ENCODE measurements at regions not wholly inside any gene's neighbourhood (a gene's known extent, or its start where the extent isn't known, plus 50 kb on each side); places are given as distances from the start of the nearest gene placed in this dataset.

DNA sequence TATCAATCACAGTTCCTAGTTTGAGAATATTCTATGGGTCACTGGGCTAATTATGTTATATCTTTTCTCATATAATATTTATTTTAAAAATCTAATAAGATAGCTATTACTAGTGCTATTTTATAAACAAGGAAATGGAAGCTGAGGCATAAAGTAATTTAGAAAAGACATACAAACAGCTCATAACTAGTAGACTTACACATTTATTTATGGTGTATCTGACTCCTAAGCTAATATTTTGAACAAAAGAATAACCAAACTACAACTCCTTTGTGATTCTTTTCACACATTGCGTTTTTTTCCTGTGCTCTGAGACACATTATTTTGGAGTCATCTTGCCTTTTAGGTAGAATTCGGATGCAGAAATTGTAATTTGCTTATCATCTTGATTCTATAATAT lies 742.0 kb upstream of the LRRTM4 start:
- no peak for FAIRE-seq
- no peak for DNase-seq (ENCODE audit: low spot score)

DNA sequence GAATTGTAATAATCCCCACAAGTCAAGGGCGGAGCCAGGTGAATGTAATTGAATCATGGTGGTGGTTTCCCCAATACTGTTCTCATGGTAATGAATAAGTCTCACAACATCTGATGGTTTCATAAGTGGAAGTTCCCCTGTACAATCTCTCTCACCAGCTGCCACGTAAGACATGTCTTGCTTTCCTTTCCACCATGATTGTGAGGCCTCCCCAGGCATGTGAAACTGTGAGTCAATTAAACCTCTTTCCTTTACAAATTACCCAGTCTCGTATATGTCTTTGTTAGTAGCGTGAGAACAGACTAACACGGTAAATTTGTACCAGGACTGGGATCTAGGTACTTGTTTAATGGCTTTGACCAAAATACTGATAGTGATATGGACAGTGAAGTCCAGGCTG lies 744.3 kb upstream of the REG3G start:
- FAIRE-seq, result no peak

DNA sequence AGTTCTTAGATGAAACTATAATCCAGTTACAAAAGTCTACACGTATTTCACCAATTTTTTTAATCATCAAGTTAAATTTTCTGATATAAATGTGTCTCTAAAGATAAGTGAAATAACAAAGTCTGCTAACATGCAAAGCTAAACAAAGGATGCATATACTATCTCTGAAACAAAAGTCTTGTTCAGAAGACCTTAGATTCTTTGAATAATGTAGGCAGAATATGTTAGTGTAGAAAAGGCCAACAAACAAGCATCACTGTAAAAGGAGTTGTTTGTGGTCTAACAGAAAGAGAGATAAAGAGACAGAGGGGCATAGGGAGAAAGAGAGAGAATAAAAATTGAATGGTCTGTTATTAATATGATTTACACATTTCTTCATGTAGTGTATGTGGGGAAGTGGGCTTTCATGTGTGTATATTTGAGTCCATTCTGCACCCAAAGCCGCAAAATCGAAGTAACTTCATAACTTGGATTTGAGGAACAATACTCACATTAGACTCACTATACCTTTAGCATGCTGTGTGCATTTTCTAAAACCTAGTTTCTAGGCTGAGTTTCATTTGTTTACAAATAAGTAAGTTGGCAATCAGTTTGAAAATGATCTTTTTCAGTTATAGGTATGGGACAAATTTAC lies 734.8 kb upstream of the REG3G start:
- no peak for FAIRE-seq
- no peak for DNase-seq (ENCODE audit: low spot score)

More for the DNA sequence above, 744.3 kb upstream of the REG3G start:
- no peak for DNase-seq (ENCODE audit: low spot score)

DNA sequence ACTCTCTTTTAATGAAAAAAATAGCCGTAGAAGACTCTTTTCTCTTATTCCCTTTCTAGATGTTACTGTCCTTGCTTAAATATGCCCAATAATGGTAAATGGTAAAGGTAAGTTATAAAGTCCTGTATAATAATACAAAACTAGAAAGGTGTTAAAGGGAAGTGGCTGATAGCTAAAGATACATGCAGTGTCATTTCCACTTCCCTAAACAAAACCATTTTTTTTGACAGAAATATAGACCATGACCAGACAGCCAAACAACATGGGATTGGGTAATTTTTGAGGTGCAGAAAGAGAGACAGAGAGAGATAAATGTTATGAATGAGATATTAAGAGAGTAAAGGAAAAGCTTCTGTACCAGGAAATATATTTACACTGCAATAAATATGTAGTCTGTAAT lies 731.7 kb upstream of the REG3G start:
- no peak for FAIRE-seq
- DNase-seq (ENCODE audit: low spot score), result no peak

DNA sequence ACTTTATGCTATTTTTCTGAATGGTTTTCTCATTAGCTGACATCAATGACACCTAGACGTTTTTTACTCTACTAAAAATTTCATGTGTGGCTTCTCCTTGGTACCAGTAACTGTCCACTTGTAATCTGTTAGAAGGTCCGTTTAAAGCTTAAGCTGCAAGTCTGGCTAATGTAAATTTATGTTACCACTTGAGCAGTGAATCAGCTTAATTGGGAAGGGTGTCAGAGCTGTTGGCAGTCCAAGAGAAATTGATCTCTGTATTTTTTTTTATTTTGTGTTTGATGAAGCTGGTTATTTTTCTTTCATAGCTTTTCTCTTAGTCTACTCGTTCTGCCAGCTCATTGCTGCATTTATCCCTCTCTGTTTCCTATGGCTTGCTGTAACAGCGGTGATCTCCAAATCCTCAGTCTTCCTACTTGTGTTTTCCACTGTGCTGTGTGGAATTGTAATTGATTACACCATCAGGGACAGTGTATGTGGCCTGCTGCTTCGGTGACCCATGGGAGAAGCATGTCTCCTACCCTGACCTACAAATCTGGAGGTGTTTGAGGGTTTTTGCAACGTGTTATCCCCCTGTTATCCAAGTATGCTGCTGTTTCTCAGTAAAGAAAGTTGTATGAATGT lies 724.2 kb upstream of the REG3G start:
- no peak for FAIRE-seq
- DNase-seq (ENCODE audit: low spot score), result no peak

DNA sequence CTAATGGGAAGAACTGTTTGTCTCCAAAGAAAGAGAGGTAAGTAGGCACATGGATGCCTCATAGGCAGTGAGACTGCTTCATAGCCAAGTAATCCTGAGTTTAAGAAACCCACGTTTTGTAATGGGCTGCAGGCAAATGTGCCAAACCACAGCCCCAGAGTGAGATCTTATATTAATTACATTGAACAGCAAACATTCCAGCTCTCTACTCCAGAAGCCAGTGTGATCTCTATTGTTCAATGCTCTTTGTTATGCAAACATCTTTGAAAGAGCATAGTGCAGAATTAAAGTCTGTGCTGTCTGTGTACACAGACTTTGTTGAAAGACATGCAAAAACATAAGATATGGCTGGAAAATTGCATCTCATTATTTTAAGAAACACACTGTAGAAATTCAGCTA lies 720.8 kb upstream of the REG3G start:
- DNase-seq (ENCODE audit: low spot score), result no peak
- FAIRE-seq, result no peak

DNA sequence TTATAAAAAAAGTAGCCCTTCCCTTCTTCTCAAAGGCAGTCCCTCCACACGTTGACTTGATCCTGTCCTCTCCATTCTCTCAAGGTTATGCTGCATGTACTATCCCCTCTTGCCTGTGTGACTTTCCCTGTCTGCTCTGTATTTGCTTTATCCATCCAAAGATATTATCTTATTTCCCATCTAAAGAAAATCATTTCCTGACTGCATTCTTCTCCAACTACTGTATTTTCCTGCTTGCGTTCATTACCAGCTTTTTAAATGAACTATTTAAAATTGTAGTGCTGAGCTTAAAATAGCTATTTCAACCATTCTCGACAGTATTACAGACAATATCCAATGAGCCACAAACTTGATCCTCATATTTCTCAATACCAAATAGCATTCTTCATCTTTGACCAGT lies 716.0 kb upstream of the REG3G start:
- DNase-seq (ENCODE audit: low spot score) (no peak), FAIRE-seq (no peak)

DNA sequence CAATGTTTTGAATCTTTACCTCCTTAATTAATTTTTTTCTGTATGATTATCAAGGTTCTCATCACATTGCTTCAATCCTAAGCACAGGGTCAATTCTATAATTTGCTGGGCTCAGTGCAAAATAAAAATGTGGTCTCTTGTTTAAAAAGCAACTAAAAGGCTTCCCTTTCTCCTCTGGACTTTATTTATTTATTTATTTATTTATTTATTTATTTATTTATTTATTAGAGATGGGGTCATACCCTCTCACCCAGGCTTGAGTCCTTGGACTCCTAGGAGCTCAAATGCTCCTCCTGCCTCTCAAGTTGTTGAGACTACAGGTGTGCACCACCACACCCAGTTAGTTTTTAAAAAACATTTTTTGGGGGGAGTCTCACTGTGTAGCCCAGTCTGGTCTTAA lies 710.1 kb upstream of the REG3G start:
- FAIRE-seq (no peak), DNase-seq (ENCODE audit: low spot score) (no peak)

DNA sequence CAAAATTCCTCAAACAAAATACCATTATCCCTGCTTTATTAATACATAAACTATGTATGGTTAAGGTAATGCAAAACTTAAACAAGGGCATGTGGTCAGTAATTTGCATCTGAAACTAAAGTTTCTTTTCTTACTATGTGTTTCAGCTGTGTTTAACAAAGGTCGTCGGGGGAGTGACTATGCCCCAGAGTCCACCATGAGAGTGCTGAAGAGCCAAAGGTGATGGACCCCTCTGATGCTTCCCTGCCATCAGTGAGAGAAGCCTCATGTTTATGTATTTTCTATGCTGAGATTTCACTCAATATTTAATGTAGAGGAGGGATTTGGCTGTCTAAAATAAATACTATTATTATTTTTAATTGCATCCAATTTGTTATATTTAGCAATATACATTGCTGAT lies 707.2 kb upstream of the REG3G start:
- FAIRE-seq, result no peak
- no peak for DNase-seq (ENCODE audit: low spot score)

DNA sequence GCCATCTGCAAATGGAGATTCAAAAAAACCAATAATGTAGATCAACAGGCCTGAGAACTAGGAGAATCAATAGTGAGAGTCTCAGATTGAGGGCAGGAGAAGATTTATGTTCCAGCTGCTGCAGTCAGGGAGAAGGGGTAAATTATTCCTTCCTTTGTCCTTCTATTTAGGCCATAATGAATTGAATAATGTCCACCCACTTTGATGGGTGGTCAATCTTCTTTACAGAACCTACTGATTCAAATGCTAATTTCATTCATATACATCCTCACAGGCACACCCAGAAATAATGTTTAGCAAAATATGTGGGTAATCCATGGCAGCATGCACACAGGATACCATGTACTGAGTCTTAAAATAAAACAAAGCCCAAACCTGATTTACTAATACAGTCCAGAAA lies 695.3 kb upstream of the REG3G start:
- DNase-seq (ENCODE audit: low spot score), result no peak

DNA sequence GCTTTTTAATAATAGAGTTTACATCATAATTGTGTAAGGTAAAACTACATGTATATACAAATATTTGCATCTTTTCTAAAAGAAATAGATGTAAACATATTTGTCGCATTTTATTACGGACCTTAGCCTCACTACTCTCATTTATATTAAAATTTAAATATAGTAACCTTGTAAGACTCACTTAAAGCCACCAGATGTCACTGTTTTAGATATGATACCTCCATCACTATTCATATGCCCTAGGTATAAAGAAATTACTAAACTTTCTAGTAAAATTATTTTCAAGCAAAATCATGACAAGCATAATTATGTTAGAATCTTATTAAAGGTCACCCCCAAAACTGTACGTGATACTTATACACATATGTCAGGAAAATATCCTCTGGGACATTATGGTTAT lies 674.3 kb upstream of the REG3G start:
- peak; percentile 60 for FAIRE-seq
- DNase-seq (ENCODE audit: low spot score), result peak; percentile 18

More for the DNA sequence above, 695.3 kb upstream of the REG3G start:
- FAIRE-seq, result no peak

DNA sequence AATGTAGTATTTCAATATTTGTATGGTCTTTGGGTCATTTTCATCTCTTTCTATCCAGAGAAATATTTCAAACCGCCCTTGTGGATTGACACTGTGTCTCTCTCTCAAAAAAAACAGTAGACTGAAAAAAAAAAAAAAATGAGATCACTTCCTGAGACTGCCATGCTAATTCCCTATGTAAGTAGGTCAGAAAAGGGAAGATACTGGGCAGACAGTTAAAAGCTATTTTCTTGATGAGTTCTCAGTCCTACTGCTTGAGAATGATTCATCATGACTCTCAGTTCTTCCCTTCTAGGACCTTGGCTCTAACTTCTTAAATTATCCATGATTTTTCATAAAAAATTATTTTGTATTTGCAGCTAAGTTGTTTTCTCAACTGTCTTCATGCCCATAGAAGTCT lies 672.3 kb upstream of the REG3G start:
- FAIRE-seq (no peak), DNase-seq (ENCODE audit: low spot score) (no peak)

DNA sequence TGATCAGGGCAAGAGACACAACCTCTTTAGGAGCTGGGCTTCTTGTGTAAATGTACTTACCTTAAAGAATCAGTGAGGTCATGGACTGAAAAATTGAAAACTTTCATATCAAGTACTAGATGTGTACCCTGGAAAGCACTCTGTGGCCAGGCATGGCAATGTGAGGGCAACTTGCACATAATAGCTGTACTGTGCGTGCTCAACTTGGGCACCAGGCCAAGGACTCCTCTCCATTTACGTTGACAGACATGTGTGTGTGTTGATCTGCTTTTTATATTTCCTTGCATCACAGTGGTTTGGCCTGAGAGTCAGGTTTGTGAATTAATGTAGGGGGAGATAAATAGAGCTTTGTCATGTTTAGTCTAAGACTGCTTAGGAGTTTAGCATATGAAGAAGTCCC lies 669.5 kb upstream of the REG3G start:
- FAIRE-seq (no peak), DNase-seq (ENCODE audit: low spot score) (no peak)

DNA sequence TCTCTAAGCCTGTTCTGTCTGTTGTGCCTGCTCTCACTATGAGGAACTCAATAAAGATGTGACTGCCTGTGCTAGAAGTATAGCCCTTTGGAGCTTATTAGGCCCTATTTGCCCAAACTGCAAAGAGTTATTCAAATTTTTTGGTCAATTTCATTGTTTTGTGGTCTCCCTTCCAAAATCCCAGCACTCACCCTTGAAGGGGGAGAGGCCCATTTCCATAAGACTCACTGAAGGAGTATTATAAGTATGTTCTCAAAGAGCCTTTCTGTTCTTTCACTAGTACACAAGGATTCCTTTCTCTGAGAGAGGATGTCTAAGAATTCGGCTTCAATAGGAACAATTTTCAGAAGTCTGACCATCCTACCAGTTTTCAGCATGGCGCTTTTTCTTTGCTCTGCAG lies 641.9 kb upstream of the REG3G start:
- FAIRE-seq (no peak), DNase-seq (ENCODE audit: low spot score) (no peak)

DNA sequence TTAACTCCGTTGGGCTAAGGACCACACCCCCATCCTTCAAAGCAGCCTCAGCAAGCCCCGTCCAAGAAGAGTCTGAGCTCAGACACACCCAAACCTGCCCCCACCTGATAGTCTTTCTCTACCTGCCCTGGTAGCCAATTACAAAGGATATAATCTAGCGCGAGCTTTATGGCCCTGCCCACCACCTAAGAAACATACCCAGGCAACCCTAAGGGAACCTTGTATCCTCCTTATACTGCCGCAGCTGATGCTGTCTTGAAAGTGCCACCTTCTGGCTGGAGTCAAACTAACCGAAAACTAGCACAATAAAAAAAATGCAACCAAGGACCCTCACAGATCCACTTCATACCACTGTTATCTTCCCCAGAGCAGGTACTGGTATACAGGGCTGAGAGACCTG lies 628.3 kb upstream of the REG3G start:
- FAIRE-seq (no peak), DNase-seq (ENCODE audit: low spot score) (no peak)

DNA sequence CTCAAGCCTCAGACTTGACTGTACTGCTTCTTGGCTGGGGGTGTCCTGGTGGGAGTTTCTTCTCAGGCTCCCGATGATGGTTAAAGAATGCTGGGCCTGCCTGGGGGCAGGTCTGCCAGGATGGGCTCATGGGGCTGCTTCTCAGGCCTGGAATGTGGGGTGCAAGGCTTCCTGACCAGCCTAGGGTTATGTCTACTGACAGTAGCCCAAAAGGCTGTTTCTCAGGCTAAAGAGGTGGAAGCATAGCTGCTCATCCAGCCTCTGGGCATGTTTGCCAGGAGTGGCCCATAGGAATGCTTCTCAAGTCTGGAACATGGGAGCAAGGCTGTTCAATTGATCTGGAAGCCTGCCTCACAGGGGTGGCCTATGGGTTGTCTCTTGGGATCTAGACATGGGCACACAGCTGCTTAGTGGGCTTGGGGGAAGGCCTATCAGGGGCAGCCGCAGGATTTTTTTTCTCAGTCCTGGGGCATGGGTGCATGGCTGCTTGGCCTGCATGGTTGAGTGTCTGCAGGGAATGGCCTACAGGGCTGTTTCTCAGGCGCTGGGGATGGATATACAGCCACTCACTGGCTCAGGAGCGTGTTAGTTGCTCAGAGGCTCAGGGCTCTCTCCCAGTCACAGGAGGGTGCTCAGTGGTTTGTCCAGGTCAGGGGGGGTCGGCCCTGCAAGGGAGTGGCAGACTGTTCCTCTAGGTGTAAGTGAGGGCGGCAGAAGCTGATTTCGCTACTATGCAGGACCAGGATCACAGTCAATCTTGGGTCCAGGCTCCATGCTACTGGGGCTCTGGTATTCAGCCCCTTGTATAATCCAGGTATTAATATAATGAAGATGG lies 617.3 kb upstream of the REG3G start:
- no peak for DNase-seq (ENCODE audit: low spot score)
- FAIRE-seq, result no peak

DNA sequence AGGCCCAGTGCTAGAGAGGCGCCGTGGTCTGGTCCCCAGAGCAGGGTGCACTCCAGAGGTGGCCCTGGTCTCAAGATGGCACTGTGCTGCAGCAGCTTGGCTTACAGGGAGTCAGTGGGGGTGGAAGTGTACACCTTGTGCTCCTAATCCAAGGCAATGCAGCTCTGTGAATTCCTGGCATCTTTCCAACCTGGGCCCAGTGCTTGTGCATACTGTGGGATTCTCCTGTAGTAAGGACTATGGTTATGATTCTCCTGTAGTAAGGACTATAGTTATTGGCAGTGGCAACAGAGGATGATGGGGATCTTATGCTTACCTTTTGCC lies 616.7 kb upstream of the REG3G start:
- FAIRE-seq (no peak), DNase-seq (ENCODE audit: low spot score) (no peak)

DNA sequence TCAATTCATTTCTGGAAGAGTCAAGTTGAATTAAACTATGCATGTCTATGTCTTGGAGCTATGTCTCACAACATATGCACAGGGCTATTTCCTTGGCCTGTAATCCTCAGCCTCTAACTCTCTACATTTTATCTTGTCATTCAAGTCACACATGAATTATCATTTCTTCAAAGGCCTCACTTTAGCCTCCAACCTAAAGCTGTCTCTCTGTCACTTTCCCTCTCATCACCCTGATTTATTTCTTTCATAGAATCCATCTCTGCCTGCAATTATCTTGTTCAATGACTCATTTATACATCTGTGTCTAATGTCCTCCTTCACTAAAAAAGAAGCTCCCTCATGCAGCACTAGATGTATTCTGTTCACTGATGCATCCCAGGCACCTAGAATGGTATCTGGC lies 614.2 kb upstream of the REG3G start:
- no peak for FAIRE-seq

DNA sequence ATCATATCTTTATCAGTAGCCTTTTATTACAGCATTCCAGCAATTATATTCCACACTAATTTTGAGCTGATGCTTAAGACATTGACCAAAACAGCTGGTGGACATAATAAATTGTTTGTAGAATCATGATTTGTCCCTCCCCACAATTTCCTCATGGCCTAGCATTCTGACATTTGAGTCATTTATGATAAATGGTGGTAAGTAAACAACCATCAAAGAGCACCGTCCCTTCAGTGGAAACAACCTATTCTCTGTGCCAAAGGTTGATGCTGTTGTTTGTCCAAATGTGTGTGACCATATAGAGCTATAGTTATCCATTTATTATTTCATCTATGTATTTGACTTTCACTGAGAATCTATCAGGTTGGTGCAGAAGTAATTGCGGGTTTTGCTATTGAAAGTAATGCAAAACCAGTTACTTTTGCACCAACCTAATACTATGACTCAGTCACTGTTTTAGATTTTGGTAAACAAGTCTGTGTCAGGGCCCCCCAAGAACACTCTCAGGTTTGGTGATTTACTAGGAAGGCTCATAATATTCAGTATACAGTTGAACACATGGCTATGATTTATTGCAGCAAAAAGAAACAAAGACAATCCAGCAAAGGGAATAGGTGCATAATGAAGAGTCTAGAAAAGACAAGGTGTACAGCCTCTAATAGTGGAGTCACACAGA lies 608.7 kb upstream of the REG3G start:
- no peak for DNase-seq (ENCODE audit: low spot score)

More for the DNA sequence above, 614.2 kb upstream of the REG3G start:
- DNase-seq (ENCODE audit: low spot score), result no peak

DNA sequence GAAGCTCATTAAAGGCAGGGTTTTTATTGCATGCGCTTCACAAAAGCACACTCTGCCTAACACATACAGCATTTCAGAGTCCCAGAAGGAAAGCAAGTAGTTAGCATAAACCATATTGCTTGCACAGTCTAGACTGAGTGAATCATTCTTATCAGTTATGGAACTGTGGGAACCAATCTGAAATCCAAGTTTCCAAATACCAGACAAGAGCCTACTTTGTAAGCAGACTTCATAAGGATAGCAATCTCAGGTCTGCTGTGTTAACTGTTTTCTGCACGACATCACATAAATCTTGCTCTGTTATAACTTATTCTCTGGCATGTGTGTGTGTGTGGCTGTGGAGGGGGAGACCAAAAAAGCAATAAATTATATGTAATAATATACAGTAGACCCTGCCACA lies 608.1 kb upstream of the REG3G start:
- DNase-seq (ENCODE audit: low spot score) (no peak), FAIRE-seq (no peak)

More for the DNA sequence above, 608.7 kb upstream of the REG3G start:
- FAIRE-seq, result no peak

DNA sequence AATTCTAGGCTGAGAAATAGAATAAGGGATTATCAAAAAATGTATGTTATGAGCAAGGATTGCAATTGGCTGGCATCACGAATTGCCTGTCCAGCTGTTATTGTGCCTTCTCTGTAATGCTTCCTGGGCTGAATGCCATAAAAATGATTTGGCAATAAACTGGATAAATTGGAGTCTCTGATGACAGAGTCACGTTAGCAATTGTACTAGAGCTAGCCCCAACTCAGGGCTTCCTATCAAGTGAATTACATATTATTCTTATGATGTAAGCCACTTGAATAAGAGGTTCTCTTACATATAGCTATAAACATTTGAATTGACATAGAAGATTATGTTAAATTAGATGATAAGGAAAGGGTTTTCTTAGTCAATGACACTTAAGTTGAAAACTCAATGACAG lies 607.5 kb upstream of the REG3G start:
- no peak for DNase-seq (ENCODE audit: low spot score)
- FAIRE-seq, result no peak

DNA sequence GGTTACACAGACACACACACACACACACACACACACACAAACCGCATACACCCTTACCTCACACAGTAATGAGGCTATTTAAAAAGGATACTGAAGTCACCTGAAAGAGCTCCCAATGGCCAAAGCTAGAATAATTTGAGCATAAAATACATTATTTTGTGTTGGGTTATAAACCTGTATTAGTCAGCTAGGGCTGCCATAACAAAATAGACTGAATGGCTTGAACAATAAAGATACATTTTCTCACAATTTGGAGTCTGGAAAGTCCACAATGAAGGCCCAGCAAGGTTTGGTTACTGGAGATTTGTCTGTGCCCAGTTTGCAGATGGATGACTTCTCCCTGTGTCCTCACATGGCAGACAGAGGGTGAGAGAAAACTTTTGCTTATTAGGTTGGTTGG lies 605.4 kb upstream of the REG3G start:
- DNase-seq (ENCODE audit: low spot score) (no peak), FAIRE-seq (no peak)

Data from RCC 7860 (cell line).